ENCODE measurements at regions not wholly inside any gene's neighbourhood (a gene's known extent, or its start where the extent isn't known, plus 50 kb on each side); places are given as distances from the start of the nearest gene placed in this dataset.

GRCh38 chr5:2901511-2901910 is 150.0 kb upstream of the IRX2 start:
- TF ChIP-seq CTCF (conservative IDR thresholded peaks at IDR 0.05; ENCODE audit: low read length) (no peak), EZH2phosphoT487 (IDR thresholded peaks at IDR 0.05; ENCODE audit: borderline replicate concordance) (no peak)

Data from Loucy (cell line).